ENCODE measurements at regions not wholly inside any gene's neighbourhood (a gene's known extent, or its start where the extent isn't known, plus 50 kb on each side); places are given as distances from the start of the nearest gene placed in this dataset.
"Not testable (repeated sequence)": the region's sequence is repeated elsewhere in the genome, so short reads cannot be mapped to it uniquely, and the experiment has no call there.

DNA sequence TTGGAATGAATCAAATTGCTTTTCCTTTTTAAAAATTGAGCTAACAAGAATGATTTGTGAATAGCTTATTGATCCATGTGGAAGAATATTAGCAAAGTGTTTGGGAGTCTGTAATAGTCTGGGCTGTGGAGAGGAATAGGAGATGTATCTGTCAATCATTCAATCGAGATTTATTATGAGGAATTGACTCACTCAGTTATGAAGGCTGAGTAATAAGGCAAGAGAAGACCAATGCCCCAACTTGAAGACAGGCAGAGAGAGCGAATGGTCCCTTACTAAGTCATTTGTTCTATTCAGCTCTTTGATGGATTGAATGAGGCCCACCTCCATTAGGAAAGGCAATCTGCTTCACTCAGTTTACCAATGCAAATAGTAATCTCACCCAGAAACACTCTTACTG is 403.0 kb downstream of the CD83 start:
- no peak overlapping the region for H3K27ac ChIP-seq (replicated peaks)
- no peaks in the 10 kb centered on the region for H3K27me3 ChIP-seq (ENCODE audit: insufficient read depth, poor library complexity, severe bottlenecking)
- H3K4me3 ChIP-seq (replicated peaks; ENCODE audit: insufficient read depth, low read length), result no peak overlapping the region
- TF ChIP-seq, protein P1, sequence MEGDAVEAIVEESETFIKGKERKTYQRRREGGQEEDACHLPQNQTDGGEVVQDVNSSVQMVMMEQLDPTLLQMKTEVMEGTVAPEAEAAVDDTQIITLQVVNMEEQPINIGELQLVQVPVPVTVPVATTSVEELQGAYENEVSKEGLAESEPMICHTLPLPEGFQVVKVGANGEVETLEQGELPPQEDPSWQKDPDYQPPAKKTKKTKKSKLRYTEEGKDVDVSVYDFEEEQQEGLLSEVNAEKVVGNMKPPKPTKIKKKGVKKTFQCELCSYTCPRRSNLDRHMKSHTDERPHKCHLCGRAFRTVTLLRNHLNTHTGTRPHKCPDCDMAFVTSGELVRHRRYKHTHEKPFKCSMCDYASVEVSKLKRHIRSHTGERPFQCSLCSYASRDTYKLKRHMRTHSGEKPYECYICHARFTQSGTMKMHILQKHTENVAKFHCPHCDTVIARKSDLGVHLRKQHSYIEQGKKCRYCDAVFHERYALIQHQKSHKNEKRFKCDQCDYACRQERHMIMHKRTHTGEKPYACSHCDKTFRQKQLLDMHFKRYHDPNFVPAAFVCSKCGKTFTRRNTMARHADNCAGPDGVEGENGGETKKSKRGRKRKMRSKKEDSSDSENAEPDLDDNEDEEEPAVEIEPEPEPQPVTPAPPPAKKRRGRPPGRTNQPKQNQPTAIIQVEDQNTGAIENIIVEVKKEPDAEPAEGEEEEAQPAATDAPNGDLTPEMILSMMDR (IDR thresholded peaks at IDR 0.05; ENCODE audit: insufficient read depth, low read length), result no peak
- TF ChIP-seq POLR2AphosphoS5 (IDR thresholded peaks at IDR 0.05; ENCODE audit: low read depth) (no peak), GABPA (IDR thresholded peaks at IDR 0.05; ENCODE audit: low read depth) (no peak)
- DNase-seq (ENCODE audit: low read depth in 1 of 2, low spot score in 1 of 2), result no peak

DNA sequence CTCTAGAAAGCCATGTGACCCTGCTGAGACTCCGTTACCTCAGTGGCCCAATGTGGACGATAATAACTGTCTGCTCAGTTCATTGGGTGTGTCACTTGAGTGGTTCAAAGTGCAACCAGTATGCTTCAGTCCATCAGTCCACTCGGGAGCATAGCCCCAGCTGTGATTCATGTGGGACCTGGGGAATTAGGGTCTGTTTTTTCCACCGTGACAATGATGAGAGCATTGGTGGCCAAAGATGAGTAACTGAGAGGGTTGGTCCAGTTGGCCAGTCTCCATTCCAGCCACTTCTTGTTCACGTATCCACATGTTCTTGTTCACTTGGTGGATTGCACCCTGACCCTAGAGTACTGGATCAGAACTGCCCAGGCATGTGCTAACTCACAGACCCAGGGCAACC is 403.6 kb downstream of the CD83 start:
- no peak for DNase-seq (ENCODE audit: low read depth in 1 of 2, low spot score in 1 of 2)
- Histone ChIP-seq H3K27ac (replicated peaks) (no peak overlapping the region), H3K27me3 (ENCODE audit: insufficient read depth, poor library complexity, severe bottlenecking) (no peaks in the 10 kb centered on the region), H3K4me3 (replicated peaks; ENCODE audit: insufficient read depth, low read length) (no peak overlapping the region)
- TF ChIP-seq SPI1 (IDR thresholded peaks at IDR 0.05; ENCODE audit: borderline replicate concordance, low read depth), result no peak
- no peak for TF ChIP-seq GABPA (IDR thresholded peaks at IDR 0.05; ENCODE audit: low read depth)
- TF ChIP-seq POLR2AphosphoS5 (IDR thresholded peaks at IDR 0.05; ENCODE audit: low read depth), result no peak

DNA sequence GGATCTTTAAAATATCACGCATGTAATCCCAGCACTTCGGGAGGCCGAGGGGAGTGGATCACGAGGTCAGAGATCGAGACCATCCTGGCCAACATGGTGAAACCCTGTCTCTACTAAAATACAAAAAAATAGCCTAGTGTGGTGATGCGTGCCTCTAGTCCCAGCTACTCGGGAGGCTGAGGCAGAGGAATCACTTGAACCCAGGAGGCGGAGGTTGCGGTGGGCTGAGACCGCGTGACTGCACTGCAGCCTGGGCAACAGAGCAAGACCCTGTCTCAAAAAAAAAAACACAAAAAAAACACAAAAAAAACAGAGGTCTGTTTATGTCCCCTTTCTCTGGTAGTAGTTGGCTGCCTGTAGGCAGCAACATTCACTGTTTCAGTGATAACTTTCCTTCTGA is 404.3 kb downstream of the CD83 start:
- DNase-seq (ENCODE audit: low read depth in 1 of 2, low spot score in 1 of 2); H3K27ac ChIP-seq (replicated peaks); H3K4me3 ChIP-seq (replicated peaks; ENCODE audit: insufficient read depth, low read length); H3K27me3 ChIP-seq (ENCODE audit: insufficient read depth, poor library complexity, severe bottlenecking): not testable (repeated sequence)

DNA sequence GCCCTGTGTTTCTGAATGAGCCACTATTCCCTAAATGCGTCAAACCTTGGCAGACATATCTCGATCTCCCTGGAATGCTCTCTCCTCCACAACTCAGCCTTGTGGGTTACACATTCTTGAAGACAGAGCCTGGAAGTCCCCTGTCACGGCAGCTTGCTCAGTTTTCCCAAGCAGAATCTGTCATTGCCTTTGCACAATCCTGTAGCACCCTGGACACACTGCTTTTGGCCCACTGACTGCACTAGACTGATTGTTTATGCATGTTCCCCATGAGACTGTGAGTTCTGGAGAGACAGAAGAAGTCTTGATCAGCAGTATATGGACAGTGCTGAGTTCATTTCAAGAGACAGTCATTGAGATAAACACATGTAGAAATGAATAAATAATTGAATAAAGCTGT is 406.7 kb downstream of the CD83 start:
- DNase-seq (ENCODE audit: low read depth in 1 of 2, low spot score in 1 of 2), result no peak
- no peaks in the 10 kb centered on the region for H3K27me3 ChIP-seq (ENCODE audit: insufficient read depth, poor library complexity, severe bottlenecking)
- H3K27ac ChIP-seq (replicated peaks), result no peak overlapping the region
- no peak overlapping the region for H3K4me3 ChIP-seq (replicated peaks; ENCODE audit: insufficient read depth, low read length)
- TF ChIP-seq, protein P1 (IDR thresholded peaks at IDR 0.05; ENCODE audit: insufficient read depth, low read length), result no peak
- no peak for TF ChIP-seq SPI1 (IDR thresholded peaks at IDR 0.05; ENCODE audit: borderline replicate concordance, low read depth)
- TF ChIP-seq, protein P2, sequence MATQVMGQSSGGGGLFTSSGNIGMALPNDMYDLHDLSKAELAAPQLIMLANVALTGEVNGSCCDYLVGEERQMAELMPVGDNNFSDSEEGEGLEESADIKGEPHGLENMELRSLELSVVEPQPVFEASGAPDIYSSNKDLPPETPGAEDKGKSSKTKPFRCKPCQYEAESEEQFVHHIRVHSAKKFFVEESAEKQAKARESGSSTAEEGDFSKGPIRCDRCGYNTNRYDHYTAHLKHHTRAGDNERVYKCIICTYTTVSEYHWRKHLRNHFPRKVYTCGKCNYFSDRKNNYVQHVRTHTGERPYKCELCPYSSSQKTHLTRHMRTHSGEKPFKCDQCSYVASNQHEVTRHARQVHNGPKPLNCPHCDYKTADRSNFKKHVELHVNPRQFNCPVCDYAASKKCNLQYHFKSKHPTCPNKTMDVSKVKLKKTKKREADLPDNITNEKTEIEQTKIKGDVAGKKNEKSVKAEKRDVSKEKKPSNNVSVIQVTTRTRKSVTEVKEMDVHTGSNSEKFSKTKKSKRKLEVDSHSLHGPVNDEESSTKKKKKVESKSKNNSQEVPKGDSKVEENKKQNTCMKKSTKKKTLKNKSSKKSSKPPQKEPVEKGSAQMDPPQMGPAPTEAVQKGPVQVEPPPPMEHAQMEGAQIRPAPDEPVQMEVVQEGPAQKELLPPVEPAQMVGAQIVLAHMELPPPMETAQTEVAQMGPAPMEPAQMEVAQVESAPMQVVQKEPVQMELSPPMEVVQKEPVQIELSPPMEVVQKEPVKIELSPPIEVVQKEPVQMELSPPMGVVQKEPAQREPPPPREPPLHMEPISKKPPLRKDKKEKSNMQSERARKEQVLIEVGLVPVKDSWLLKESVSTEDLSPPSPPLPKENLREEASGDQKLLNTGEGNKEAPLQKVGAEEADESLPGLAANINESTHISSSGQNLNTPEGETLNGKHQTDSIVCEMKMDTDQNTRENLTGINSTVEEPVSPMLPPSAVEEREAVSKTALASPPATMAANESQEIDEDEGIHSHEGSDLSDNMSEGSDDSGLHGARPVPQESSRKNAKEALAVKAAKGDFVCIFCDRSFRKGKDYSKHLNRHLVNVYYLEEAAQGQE (IDR thresholded peaks at IDR 0.05; ENCODE audit: insufficient replicate concordance, low read depth), result no peak
- no peak for TF ChIP-seq POLR2AphosphoS5 (IDR thresholded peaks at IDR 0.05; ENCODE audit: low read depth)
- no peak for TF ChIP-seq GABPA (IDR thresholded peaks at IDR 0.05; ENCODE audit: low read depth)

DNA sequence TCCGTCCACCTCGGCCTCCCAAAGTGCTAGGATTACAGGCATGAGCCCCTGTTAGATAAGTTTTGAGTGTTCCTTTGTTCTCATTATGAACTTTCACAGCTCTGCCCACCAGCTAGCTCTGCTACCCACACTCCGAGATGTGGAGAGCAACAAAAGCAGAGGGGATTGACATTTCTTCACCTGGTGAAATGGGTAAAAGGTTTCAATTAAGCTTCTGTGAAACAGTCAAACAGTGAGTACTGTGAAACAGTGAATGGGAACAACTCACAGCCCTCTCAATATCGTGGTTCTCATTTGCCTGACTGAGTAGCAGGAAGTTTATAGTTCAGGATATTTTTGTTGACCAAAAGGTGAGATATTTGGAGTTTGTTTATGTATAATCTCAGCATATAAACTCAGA is 412.8 kb downstream of the CD83 start:
- no peak for DNase-seq (ENCODE audit: low read depth in 1 of 2, low spot score in 1 of 2)
- no peak overlapping the region for H3K4me3 ChIP-seq (replicated peaks; ENCODE audit: insufficient read depth, low read length)
- no peak for TF ChIP-seq POLR2AphosphoS5 (IDR thresholded peaks at IDR 0.05; ENCODE audit: low read depth)
- TF ChIP-seq, protein P2 (IDR thresholded peaks at IDR 0.05; ENCODE audit: insufficient replicate concordance, low read depth), result no peak

More for the DNA sequence above, 412.8 kb downstream of the CD83 start:
- H3K27me3 ChIP-seq (ENCODE audit: insufficient read depth, poor library complexity, severe bottlenecking), result no peaks in the 10 kb centered on the region
- no peak overlapping the region for H3K27ac ChIP-seq (replicated peaks)

All from HL-60 (cell line).